Endothelial cell of umbilical vein (primary cell): ENCODE measurements at regions not wholly inside any gene's neighbourhood (a gene's known extent, or its start where the extent isn't known, plus 50 kb on each side); places are given as distances from the start of the nearest gene placed in this dataset.

ENCODE experiments used
- BruUV-seq: library from RNA; stranded (reverse); fragments of 400-500 nt; replicated peaks from 2 replicates; lab custom pipeline; 2021; lab: Mats Ljungman, UMichigan
- CTCF ChIA-PET: fragments of 300-600, 350-600 bp; sonication (Branson Sonifier 250); formaldehyde crosslinking; loops from one replicate; lab custom pipeline; 2021; ENCODE audit warnings: antibody characterized with exemption, inconsistent platforms; lab: Charles Lee
- POLR2A ChIA-PET: fragments of 300-600, 350-600 bp; sonication (Branson Sonifier 250); formaldehyde crosslinking; loops from one replicate; lab custom pipeline; 2021; ENCODE audit warnings: antibody characterized with exemption, inconsistent platforms; lab: Charles Lee
- DNase-seq: peaks from one replicate; pipeline ENCODE4 v3.0.0-alpha.2; 2011; ENCODE audit warnings: low read depth, low spot score
- FAIRE-seq: peaks from 2 replicates; lab custom pipeline; 2011; peaks lifted over from hg19 to GRCh38; lab: Jason Lieb, UNC
- H2AFZ ChIP-seq: 2 replicates; pipeline ENCODE4 v1.6.0; 2012; ENCODE audit warnings: low read depth, low read length, control low read depth, inconsistent platforms
- H3K27ac ChIP-seq: 2 replicates; pipeline ENCODE4 v1.5.1; 2011; ENCODE audit warnings: low read depth, mild to moderate bottlenecking, control low read depth, low read length, moderate library complexity; ENCODE audit not compliant: insufficient read depth
- H3K27me3 ChIP-seq, 2 experiments: 2 replicates each; pipeline versions ENCODE4 v1.6.0 to v1.6.1; 2011; ENCODE audit warnings: low read length in 2 of 2, mixed read lengths in 1 of 2; ENCODE audit not compliant: control insufficient read depth in 2 of 2, insufficient read depth in 2 of 2
- H3K36me3 ChIP-seq, 2 experiments: 2 replicates in 1 of 2; 3 replicates in 1 of 2; pipeline ENCODE4 v1.5.1; 2011; ENCODE audit warnings: low read length in 2 of 2, mild to moderate bottlenecking in 1 of 2, moderate library complexity in 1 of 2; ENCODE audit not compliant: control insufficient read depth in 2 of 2, insufficient read depth in 2 of 2; ENCODE audit errors: extremely low read depth in 1 of 2
- H3K4me1 ChIP-seq: 3 replicates; pipeline ENCODE4 v1.5.1; 2011; ENCODE audit warnings: mild to moderate bottlenecking, low read length; ENCODE audit not compliant: control insufficient read depth, insufficient read depth; ENCODE audit errors: extremely low read depth
- H3K4me2 ChIP-seq: 2 replicates; pipeline ENCODE4 v1.6.1; 2011; ENCODE audit warnings: low read length, control low read depth, mixed read lengths; ENCODE audit not compliant: insufficient read depth
- H3K4me3 ChIP-seq, 3 experiments: fragments of 200-600 bp in 1 of 3; sonication (generic), shearing (Covaris generic) in 1 of 3; replicated peaks in 1 of 3; 2 replicates each; pipeline ENCODE4 v1.5.1; 2011 to 2016; ENCODE audit warnings: control low read depth in 3 of 3, low read length in 3 of 3, mild to moderate bottlenecking in 2 of 3, inconsistent platforms in 1 of 3, low read depth in 1 of 3, moderate library complexity in 1 of 3; ENCODE audit not compliant: insufficient read depth in 1 of 3
- H3K79me2 ChIP-seq: 2 replicates; pipeline ENCODE4 v1.6.0; 2012; ENCODE audit warnings: low read length, inconsistent platforms; ENCODE audit not compliant: control insufficient read depth, insufficient read depth
- H3K9ac ChIP-seq: replicated peaks from 2 replicates; pipeline ENCODE3; 2011; ENCODE audit warnings: low read length, control low read depth; ENCODE audit not compliant: insufficient read depth; ENCODE audit errors: extremely low read depth
- H3K9me1 ChIP-seq: replicated peaks from 3 replicates; pipeline ENCODE4 v1.6.0; 2011; ENCODE audit warnings: mild to moderate bottlenecking, low read length; ENCODE audit not compliant: control insufficient read depth, insufficient read depth; ENCODE audit errors: extremely low read depth
- H3K9me3 ChIP-seq: replicated peaks from 2 replicates; pipeline ENCODE4 v1.5.1; 2012; ENCODE audit warnings: low read length, inconsistent platforms; ENCODE audit not compliant: control insufficient read depth, insufficient read depth
- H4K20me1 ChIP-seq: replicated peaks from 2 replicates; pipeline ENCODE3; 2011; ENCODE audit warnings: mild to moderate bottlenecking, low read length; ENCODE audit not compliant: control insufficient read depth, insufficient read depth; ENCODE audit errors: extremely low read depth
- CTCF ChIP-seq, 2 donors: IDR thresholded peaks; 1 replicate in 1 of 2; 2 replicates in 1 of 2; pipeline ENCODE4 v1.5.1; 2011; ENCODE audit warnings: low read length in 2 of 2, mild to moderate bottlenecking in 2 of 2, moderate library complexity in 2 of 2, control low read depth in 1 of 2, inconsistent platforms in 1 of 2, low read depth in 1 of 2; ENCODE audit not compliant: insufficient read depth in 1 of 2; ENCODE audit errors: extremely low read depth in 1 of 2
- EZH2 ChIP-seq: IDR thresholded peaks from 2 replicates; pipeline ENCODE4 v1.6.1; 2012; ENCODE audit warnings: borderline replicate concordance, low read depth, mild to moderate bottlenecking, moderate library complexity, low read length, inconsistent platforms; ENCODE audit not compliant: severe bottlenecking
- FOS ChIP-seq: IDR thresholded peaks from 2 replicates; pipeline ENCODE4 v1.6.1; 2011; ENCODE audit warnings: mild to moderate bottlenecking, low read length, moderate library complexity, borderline replicate concordance; ENCODE audit not compliant: insufficient read depth
- GATA2 ChIP-seq: IDR thresholded peaks from 2 replicates; pipeline ENCODE4 v1.7.0; 2011; ENCODE audit warnings: low read depth, mild to moderate bottlenecking, moderate library complexity, mixed read lengths, low read length; ENCODE audit not compliant: insufficient read length, insufficient read depth
- JUN ChIP-seq: IDR thresholded peaks from 2 replicates; pipeline ENCODE4 v1.6.1; 2011; ENCODE audit warnings: borderline replicate concordance, low read depth; ENCODE audit not compliant: insufficient read length, insufficient read depth
- MAX ChIP-seq: IDR thresholded peaks from 2 replicates; pipeline ENCODE4 v1.6.1; 2011; ENCODE audit not compliant: insufficient read depth, insufficient read length
- MYC ChIP-seq: IDR thresholded peaks from one replicate; pipeline ENCODE4 v1.6.1; 2011; ENCODE audit warnings: mild to moderate bottlenecking, low read depth, low read length
- POLR2A ChIP-seq: IDR thresholded peaks from 2 replicates; pipeline ENCODE4 v1.6.1; 2012; ENCODE audit warnings: low read depth, mild to moderate bottlenecking, control low read depth, low read length
- POLR2AphosphoS5 ChIP-seq: IDR thresholded peaks from 2 replicates; pipeline ENCODE4 v1.6.1; 2012; ENCODE audit warnings: low read depth, mild to moderate bottlenecking, control low read depth, low read length, moderate library complexity; ENCODE audit not compliant: insufficient read depth
- dilution Hi-C: fragments of 300-500 bp; cut with MboI; formaldehyde crosslinking; loops from one replicate; pipeline ENCODE4 v1.15.0; 2019; ENCODE audit warnings: low sequenced_read_pairs; ENCODE audit not compliant: extremely low pct_ligation_motif_present
- intact Hi-C: fragments of 100-400 bp; cut with micrococcal nuclease; formaldehyde crosslinking; loops from one replicate; pipeline ENCODE4 v1.10.0; 2022

- no peak overlapping the region for H2AFZ ChIP-seq
- H3K79me2 ChIP-seq, result no peaks in the 10 kb centered on the region
- POLR2A ChIA-PET, result no interaction called here
- H3K9me3 ChIP-seq, result peaks cover 5% of the 10 kb centered on the region
- H3K4me1 ChIP-seq, result no peaks in the 10 kb centered on the region
- H3K9ac ChIP-seq, result no peak overlapping the region
- no peak overlapping the region for H3K27ac ChIP-seq
- TF ChIP-seq JUN (no peak), POLR2AphosphoS5 (no peak), MYC (no peak), POLR2A (no peak), MAX (no peak), EZH2 (no peak), FOS (no peak), GATA2 (no peak), CTCF (IDR thresholded peaks at IDR 0.05; ENCODE audit: extremely low read depth in 1 of 2, insufficient read depth in 1 of 2, low read depth in 1 of 2, low read length in 2 of 2) (no peak)
- no peak overlapping the region for H3K4me3 ChIP-seq
- CTCF ChIA-PET, result no interaction called here
- no peaks in the 10 kb centered on the region for H3K36me3 ChIP-seq
- FAIRE-seq, result no peak
- intact Hi-C loops, result no loop called here
- H3K4me2 ChIP-seq, result no peak overlapping the region
- H4K20me1 ChIP-seq, result no peaks in the 10 kb centered on the region
- dilution Hi-C loops, result no loop called here
- BruUV-seq, result no TSS peak
- no peaks in the 10 kb centered on the region for H3K27me3 ChIP-seq
- no peak for DNase-seq
- H3K9me1 ChIP-seq, result no peaks in the 10 kb centered on the region
These were observed 275.2 kb downstream of the TRIML1 start for GRCh38 chr4:188414441-188414840.
